BLaER1 (cell line): ENCODE measurements at regions not wholly inside any gene's neighbourhood (a gene's known extent, or its start where the extent isn't known, plus 50 kb on each side); places are given as distances from the start of the nearest gene placed in this dataset.
A peak's percentile ranks its signal among the peaks of the same experiment; 100 is the strongest.
"Not testable (repeated sequence)": the region's sequence is repeated elsewhere in the genome, so short reads cannot be mapped to it uniquely, and the experiment has no call there.

Source experiments
- H3K27ac ChIP-seq: shearing (Covaris generic); formaldehyde crosslinking; 2 replicates; pipeline ENCODE4 v1.8.1; 2022
- H3K27me3 ChIP-seq: shearing (Covaris generic); formaldehyde crosslinking; 2 replicates; pipeline ENCODE4 v1.8.1; 2022
- H3K36me3 ChIP-seq: shearing (Covaris generic); formaldehyde crosslinking; 2 replicates; pipeline ENCODE4 v1.8.1; 2022
- H3K4me1 ChIP-seq: shearing (Covaris generic); formaldehyde crosslinking; 2 replicates; pipeline ENCODE4 v1.8.1; 2022
- H3K4me2 ChIP-seq: shearing (Covaris generic); formaldehyde crosslinking; 2 replicates; pipeline ENCODE4 v1.8.1; 2022
- H3K4me3 ChIP-seq: shearing (Covaris generic); formaldehyde crosslinking; 2 replicates; pipeline ENCODE4 v1.8.1; 2022
- H3K9ac ChIP-seq: shearing (Covaris generic); formaldehyde crosslinking; 2 replicates; pipeline ENCODE4 v1.8.1; 2022
- H3K9me3 ChIP-seq: shearing (Covaris generic); formaldehyde crosslinking; 2 replicates; pipeline ENCODE4 v1.8.1; 2022
- H4K20me1 ChIP-seq: shearing (Covaris generic); formaldehyde crosslinking; 2 replicates; pipeline ENCODE4 v1.8.1; 2022
- Cebpa-rat ChIP-seq: shearing (Covaris generic); IDR thresholded peaks from 2 replicates; pipeline ENCODE4 v1.8.1; 2022

DNA sequence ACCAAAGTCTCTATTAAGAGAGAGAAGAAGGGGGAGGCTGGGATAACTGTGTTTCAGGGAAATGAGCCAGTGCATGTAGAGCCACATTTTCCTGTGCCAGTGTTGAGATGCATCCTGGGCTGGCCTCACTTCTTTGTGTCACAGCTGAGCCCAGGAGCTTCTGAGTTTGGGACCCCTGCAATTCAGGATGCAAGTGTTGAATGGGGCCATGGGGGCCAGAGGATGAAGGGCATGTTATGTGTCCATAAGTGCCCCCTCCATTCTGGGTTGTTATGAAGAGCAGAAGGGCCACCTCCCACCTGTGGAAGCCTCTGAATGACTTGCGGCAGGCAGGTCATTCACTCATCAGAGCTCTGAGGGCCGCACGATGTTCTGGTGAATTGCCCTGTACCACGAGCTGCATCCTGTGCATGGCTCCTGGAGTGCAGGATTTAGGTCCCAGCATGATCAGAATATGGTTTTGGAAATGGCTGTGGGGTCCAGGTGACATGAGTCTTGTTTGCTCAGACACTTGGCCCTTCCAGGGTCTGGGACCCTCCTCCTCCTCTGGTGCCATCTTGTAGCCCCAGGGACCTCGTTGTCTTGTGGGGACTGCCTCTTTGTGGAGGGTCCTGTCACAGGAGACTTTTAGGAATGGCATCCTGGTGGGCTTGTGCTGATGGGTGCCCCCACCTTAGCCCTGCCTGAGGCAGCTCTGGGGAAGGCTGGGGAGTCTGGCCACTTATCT, 115.4 kb upstream of the PITX1 start:
- no peak overlapping the region for H3K9ac ChIP-seq
- H4K20me1 ChIP-seq = no peaks in the 10 kb centered on the region
- H3K4me1 ChIP-seq = no peaks in the 10 kb centered on the region
- no peak for TF ChIP-seq Cebpa-rat
- no peak overlapping the region for H3K4me2 ChIP-seq
- no peak overlapping the region for H3K4me3 ChIP-seq
- H3K9me3 ChIP-seq = peaks cover 11% of the 10 kb centered on the region
- H3K27ac ChIP-seq = no peak overlapping the region
- H3K27me3 ChIP-seq = no peaks in the 10 kb centered on the region
- no peaks in the 10 kb centered on the region for H3K36me3 ChIP-seq

DNA sequence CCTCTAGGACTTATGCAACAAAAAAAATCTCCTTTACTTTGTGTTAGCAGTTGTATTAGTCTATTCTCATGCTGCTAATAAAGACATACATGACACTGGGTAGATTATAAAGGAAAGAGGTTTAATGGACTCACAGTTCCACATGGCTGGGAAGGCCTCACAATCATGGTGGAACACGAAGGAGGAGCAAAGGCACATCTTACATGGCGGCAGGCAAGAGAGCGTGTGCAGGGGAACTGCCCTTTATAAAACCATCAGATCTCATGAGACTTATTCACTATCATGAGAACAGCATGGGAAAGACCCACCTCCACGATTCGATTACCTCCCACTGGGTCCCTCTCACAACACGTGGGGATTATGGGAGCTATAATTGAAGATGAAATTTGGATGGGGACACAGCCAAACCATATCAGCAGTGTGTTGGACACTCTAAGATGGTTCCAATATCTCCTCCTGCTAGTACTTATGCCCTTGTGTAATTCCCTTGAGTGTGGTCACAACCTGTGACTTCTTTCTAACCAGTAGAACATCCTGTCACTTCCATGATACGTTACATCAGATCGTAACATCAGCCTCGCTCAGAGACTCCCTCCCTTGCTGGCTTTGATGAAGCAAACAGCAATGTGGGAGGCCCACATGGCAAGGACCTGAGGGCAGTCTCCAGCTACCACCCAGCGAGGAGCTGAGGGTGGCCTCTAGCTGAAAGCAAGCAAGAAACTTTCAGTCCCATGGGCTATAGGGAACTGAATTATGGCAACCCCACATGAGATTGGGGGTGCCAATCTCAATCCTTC, 113.5 kb upstream of the PITX1 start:
- peaks cover 11% of the 10 kb centered on the region for H3K9me3 ChIP-seq
- no peak overlapping the region for H3K9ac ChIP-seq
- H3K4me3 ChIP-seq = no peak overlapping the region
- no peak overlapping the region for H3K27ac ChIP-seq
- H3K36me3 ChIP-seq = no peaks in the 10 kb centered on the region
- no peak for TF ChIP-seq Cebpa-rat
- no peaks in the 10 kb centered on the region for H3K4me1 ChIP-seq
- H3K27me3 ChIP-seq = no peaks in the 10 kb centered on the region
- no peaks in the 10 kb centered on the region for H4K20me1 ChIP-seq
- H3K4me2 ChIP-seq = no peak overlapping the region

DNA sequence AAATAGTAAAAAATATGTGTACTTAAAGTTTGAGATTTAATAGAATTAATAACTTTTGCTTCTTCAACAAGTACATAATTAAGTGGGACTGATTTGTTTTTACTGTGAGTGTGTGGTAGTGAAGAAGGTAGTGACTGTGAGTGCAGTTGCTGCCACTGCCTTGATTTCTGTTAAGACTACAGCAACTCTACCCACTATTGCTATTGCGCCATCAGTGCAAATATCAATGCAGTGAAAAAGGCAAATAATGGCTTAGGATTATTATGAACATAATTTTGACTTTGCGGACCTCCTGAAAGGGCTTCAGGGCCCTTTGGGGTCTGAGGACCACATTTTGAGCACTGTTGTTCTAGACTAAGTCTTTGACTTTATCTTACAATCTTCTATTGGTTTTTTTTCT, 112.0 kb upstream of the PITX1 start:
- Histone ChIP-seq H4K20me1 (no peaks in the 10 kb centered on the region), H3K4me3 (no peak overlapping the region), H3K27ac (no peak overlapping the region), H3K9ac (no peak overlapping the region), H3K27me3 (no peaks in the 10 kb centered on the region), H3K36me3 (no peaks in the 10 kb centered on the region), H3K4me1 (peaks cover 7% of the 10 kb centered on the region), H3K9me3 (peaks cover 11% of the 10 kb centered on the region), H3K4me2 (no peak overlapping the region)
- TF ChIP-seq Cebpa-rat = no peak

DNA sequence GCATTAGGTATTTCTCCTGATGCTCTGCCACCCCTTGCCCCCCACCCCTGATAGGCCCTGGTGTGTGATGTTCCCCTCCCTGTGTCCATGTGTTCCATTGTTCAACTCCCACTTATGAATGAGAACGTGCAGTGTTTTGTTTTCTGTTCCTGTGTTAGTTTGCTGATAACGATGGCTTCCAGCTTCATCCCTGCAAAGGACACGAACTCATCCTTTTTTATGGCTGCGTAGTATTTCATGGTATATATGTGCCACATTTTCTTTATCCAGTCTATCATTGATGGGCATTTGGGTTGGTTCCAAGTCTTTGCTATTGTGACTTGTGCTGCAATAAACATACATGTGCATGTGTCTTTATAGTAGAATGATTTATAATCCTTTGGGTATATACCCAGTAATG, 109.7 kb upstream of the PITX1 start:
- not testable (repeated sequence) for H4K20me1 ChIP-seq, H3K4me2 ChIP-seq, H3K27ac ChIP-seq, H3K9ac ChIP-seq, H3K27me3 ChIP-seq, H3K4me3 ChIP-seq, H3K36me3 ChIP-seq
- peaks cover 15% of the 10 kb centered on the region for H3K4me1 ChIP-seq
- peaks cover 11% of the 10 kb centered on the region for H3K9me3 ChIP-seq

DNA sequence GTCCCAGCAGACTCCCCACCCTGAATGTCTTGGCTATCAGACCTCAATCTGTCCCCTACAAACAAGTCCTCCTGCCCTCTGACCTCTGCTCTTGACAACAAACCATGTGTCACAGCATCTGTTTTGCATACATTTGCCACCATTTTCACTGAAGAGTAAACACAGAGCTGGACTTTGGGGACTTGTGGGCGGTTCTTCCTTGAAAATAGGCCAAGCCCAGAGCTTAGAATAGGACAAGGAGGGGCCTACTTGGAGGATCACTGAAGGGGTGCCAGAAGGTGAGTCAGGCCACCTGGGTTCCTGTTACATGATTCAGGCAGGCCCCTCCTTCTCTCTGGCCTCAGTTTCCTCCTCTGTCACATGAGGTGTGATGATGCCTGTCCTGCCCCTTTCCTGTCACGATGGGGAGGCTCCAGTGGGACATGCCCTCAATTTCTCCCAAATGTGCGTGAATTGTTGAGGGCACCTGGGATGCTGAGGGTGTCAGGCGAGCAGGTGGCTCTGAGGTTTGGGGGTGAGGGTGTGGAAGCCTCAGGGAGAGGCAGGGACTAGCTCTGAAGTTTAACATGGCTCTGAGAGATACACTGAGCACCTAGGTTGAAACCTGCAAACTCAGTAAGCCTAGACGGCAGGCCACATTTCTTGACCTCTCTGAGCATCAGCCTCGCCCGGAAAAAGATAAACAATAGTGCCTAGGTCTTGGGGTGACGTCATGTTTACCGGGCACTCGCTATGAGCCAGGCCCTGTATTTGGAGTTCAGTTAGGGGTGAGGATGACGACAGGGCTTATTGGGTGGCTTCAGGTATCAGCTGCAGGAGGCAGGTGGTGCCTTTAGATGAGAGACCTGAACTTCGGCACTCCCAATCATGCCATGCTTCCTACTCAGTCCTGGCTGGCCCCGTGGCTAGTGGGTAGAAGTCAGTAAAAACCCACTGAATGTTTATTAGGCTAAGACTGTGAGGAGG, 107.6 kb upstream of the PITX1 start:
- peak overlapping the region; percentile 15; the same call in 1 of the 2 replicates for H3K4me2 ChIP-seq
- H3K9ac ChIP-seq = no peak overlapping the region
- H3K4me3 ChIP-seq = no peak overlapping the region
- no peaks in the 10 kb centered on the region for H3K9me3 ChIP-seq
- no peak overlapping the region for H3K27ac ChIP-seq
- H4K20me1 ChIP-seq = no peaks in the 10 kb centered on the region
- TF ChIP-seq Cebpa-rat = no peak
- H3K27me3 ChIP-seq = no peaks in the 10 kb centered on the region
- H3K36me3 ChIP-seq = no peaks in the 10 kb centered on the region
- H3K4me1 ChIP-seq = peaks cover 15% of the 10 kb centered on the region

DNA sequence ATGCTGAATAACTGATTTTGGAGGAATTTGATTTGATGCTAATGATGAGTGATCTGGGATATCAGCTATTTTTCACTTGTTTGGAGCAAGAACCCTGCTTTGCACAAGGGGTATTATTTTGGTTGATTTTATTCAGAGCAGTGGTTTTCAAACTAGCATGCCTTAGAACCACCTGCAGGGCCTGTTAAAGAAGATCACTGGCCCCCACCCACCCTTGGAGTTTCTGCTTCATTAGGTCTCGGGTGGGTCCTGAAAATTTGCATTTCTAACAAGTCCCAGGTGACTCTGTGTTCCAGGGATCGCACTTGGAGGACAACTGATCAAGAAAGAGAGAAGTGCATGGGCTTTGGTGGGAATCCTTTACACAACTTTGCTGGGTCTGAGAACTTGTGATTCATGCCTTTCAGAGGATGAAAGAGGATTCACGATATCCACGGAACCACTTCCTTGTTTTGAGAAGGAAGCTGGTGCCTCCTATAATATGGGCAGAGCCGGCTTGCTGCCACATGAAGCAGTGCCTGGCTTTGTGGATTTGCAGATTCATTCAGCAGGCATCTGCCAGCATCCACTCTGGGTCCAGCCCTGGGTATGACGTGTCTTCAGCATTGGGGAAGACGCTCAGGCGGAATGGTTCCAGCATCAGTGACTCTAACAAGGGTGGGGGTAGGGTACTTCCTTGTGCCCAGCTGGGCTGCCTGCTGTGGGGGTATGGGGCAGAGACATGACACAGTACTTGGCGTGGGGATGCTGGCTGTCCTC, 106.6 kb upstream of the PITX1 start:
- no peaks in the 10 kb centered on the region for H4K20me1 ChIP-seq
- H3K36me3 ChIP-seq = no peaks in the 10 kb centered on the region
- peak overlapping the region; percentile 15; the same call in 1 of the 2 replicates for H3K4me2 ChIP-seq
- no peak overlapping the region for H3K27ac ChIP-seq
- H3K9ac ChIP-seq = no peak overlapping the region
- no peak overlapping the region for H3K4me3 ChIP-seq
- no peaks in the 10 kb centered on the region for H3K9me3 ChIP-seq
- no peaks in the 10 kb centered on the region for H3K27me3 ChIP-seq
- peaks cover 15% of the 10 kb centered on the region for H3K4me1 ChIP-seq
- TF ChIP-seq Cebpa-rat = no peak

DNA sequence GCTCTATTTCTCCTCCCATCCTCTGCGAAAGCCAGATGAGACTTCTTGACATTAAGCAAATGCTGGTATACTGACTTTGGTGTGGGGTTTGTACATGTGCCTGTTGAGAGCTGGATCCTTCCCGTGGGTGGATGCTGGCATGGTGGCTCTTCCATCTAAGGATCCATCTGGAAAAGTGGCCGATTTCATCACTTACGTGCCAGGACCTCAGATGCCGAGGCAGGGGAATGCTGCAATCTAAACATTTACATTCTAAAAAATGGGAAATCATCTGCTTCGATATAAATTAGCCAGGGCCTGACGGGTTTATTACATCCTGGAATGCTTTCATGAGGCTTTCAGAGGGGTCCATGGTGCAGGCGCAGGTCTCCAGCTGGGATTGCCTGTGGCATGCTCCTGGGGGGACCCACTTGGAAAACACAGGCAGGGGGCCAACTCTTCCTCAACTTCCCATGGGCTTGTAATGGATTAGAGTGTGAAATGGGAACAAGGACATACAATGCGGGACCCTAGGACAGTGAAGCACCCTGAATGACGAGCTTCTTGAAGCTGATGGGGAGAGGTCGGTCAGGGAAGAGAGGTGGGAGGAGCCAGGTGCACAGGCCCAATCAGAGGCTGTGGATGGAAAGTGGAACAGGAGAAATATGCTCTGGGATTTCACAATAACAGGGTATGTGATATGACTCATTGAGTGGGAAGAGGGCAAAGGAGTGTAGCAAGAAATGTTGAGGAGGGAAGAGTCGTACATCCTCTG, 105.5 kb upstream of the PITX1 start:
- H3K27me3 ChIP-seq = no peaks in the 10 kb centered on the region
- H3K4me3 ChIP-seq = no peak overlapping the region
- H3K4me2 ChIP-seq = no peak overlapping the region
- no peak overlapping the region for H3K9ac ChIP-seq
- H3K4me1 ChIP-seq = peaks cover 15% of the 10 kb centered on the region
- H4K20me1 ChIP-seq = no peaks in the 10 kb centered on the region
- TF ChIP-seq Cebpa-rat = no peak
- no peaks in the 10 kb centered on the region for H3K36me3 ChIP-seq
- no peaks in the 10 kb centered on the region for H3K9me3 ChIP-seq
- H3K27ac ChIP-seq = no peak overlapping the region

DNA sequence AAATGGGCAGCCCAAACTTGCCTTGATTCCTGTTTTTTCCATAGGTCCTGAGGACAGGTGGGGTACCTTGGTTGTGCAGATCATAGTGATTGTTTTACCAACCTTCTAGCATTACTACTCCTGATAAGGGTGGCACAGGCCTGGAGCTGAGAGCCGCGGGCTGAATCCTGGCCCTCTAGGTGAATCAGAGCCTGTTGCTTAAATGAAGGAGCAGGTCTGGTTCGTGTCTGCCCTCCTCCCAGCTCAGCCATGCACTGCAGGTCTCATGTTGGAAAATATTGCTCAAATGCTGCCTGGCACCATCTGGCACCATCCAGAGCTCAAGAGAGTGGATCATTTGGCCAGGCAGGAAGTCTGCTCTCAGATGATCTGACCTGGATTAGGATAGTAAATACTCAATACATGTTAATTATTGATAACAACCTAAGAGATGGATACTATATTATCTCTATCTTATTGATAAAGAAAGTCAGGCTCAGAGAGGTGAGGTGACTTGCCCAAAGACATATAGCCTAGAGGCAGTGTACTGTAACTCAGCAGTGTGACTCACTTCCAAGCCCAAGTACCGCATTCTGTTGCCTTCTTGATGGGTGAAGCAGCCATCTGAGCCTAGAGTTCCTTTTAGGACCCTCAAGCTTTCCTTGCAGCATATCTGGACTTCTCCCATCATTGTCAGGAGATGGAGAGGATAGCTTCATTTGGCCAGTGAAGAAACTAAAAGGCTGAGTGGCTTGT, 104.3 kb upstream of the PITX1 start:
- Histone ChIP-seq H3K9ac (no peak overlapping the region), H3K36me3 (no peaks in the 10 kb centered on the region), H3K27ac (no peak overlapping the region), H3K4me1 (peaks cover 15% of the 10 kb centered on the region), H4K20me1 (no peaks in the 10 kb centered on the region), H3K4me3 (no peak overlapping the region), H3K27me3 (no peaks in the 10 kb centered on the region), H3K9me3 (no peaks in the 10 kb centered on the region), H3K4me2 (no peak overlapping the region)
- TF ChIP-seq Cebpa-rat = no peak
